ENCODE measurements at regions not wholly inside any gene's neighbourhood (a gene's known extent, or its start where the extent isn't known, plus 50 kb on each side); places are given as distances from the start of the nearest gene placed in this dataset.

GRCh38 chr2:64287202-64287740 lies 143.1 kb upstream of the PELI1 start:
- no CpG with 5 or more reads among the region's 5 CpGs for WGBS, 2 donors (ENCODE audit: extremely low coverage in 2 of 2, insufficient read length in 2 of 2, insufficient replicate concordance in 1 of 2)
- Histone ChIP-seq H3K14ac (ENCODE audit: low read length) (no peak overlapping the region), H3K4ac (ENCODE audit: low read length) (no peak overlapping the region), H3K27me3 (ENCODE audit: control insufficient read depth in 3 of 3, insufficient read depth in 3 of 3, low read depth in 1 of 3, low read length in 3 of 3) (no peaks in the 10 kb centered on the region), H3K18ac (ENCODE audit: low read length) (no peak overlapping the region), H3K27ac (replicated peaks; ENCODE audit: low read length) (no peak overlapping the region), H3K9me3 (replicated peaks in 1 of 2; ENCODE audit: control insufficient read depth in 2 of 2, insufficient read depth in 1 of 2, low read depth in 1 of 2, low read length in 2 of 2) (no peaks in the 10 kb centered on the region), H3K23ac (ENCODE audit: low read depth, low read length, poor library complexity) (no peak overlapping the region), H3K9ac (ENCODE audit: low read depth, low read length, poor library complexity) (no peak overlapping the region), H3K4me3 (ENCODE audit: low read length in 2 of 2) (no peak overlapping the region), H2AK5ac (ENCODE audit: low read depth, low read length) (no peak overlapping the region), H2BK120ac (ENCODE audit: low read depth, low read length) (no peak overlapping the region), H2AFZ (ENCODE audit: low read length) (no peak overlapping the region), H4K8ac (ENCODE audit: low read depth, low read length) (no peak overlapping the region), H2BK5ac (ENCODE audit: low read length) (no peak overlapping the region), H3K4me2 (ENCODE audit: insufficient read depth, low read length, poor library complexity, severe bottlenecking) (no peak overlapping the region), H2BK12ac (ENCODE audit: low read length) (no peak overlapping the region), H4K91ac (ENCODE audit: low read depth, low read length, poor library complexity) (no peak overlapping the region), H2BK15ac (ENCODE audit: low read length) (no peak overlapping the region), H3K36me3 (replicated peaks in 1 of 2; ENCODE audit: control insufficient read depth in 2 of 2, insufficient read depth in 2 of 2, low read length in 2 of 2) (no peaks in the 10 kb centered on the region), H3K4me1 (ENCODE audit: control insufficient read depth in 2 of 2, insufficient read depth in 1 of 2, low read depth in 1 of 2, low read length in 2 of 2) (peaks cover 5% of the 10 kb centered on the region in 2 donors), H3K79me1 (ENCODE audit: low read depth, low read length) (no peaks in the 10 kb centered on the region)
- no peak for DNase-seq (ENCODE audit: low spot score)

GRCh38 chr2:64288321-64289193 lies 144.3 kb upstream of the PELI1 start:
- H3K79me1 ChIP-seq (ENCODE audit: low read depth, low read length) = no peaks in the 10 kb centered on the region
- H2AK5ac ChIP-seq (ENCODE audit: low read depth, low read length) = no peak overlapping the region
- H2BK15ac ChIP-seq (ENCODE audit: low read length) = no peak overlapping the region
- no CpG with 5 or more reads among the region's 13 CpGs for WGBS, 2 donors (ENCODE audit: extremely low coverage in 2 of 2, insufficient read length in 2 of 2, insufficient replicate concordance in 1 of 2)
- no peak overlapping the region for H2BK120ac ChIP-seq (ENCODE audit: low read depth, low read length)
- H3K4ac ChIP-seq (ENCODE audit: low read length) = no peak overlapping the region
- H4K8ac ChIP-seq (ENCODE audit: low read depth, low read length) = no peak overlapping the region
- H3K27me3 ChIP-seq (ENCODE audit: control insufficient read depth in 3 of 3, insufficient read depth in 3 of 3, low read depth in 1 of 3, low read length in 3 of 3) = no peaks in the 10 kb centered on the region
- no peak overlapping the region for H3K4me2 ChIP-seq (ENCODE audit: insufficient read depth, low read length, poor library complexity, severe bottlenecking)
- H3K4me3 ChIP-seq (ENCODE audit: low read length in 2 of 2) = no peak overlapping the region
- no peak overlapping the region for H4K91ac ChIP-seq (ENCODE audit: low read depth, low read length, poor library complexity)
- H2BK5ac ChIP-seq (ENCODE audit: low read length) = no peak overlapping the region
- no peak overlapping the region for H3K23ac ChIP-seq (ENCODE audit: low read depth, low read length, poor library complexity)
- no peak overlapping the region for H3K27ac ChIP-seq (replicated peaks; ENCODE audit: low read length)
- H3K18ac ChIP-seq (ENCODE audit: low read length) = no peak overlapping the region
- H3K9me3 ChIP-seq (replicated peaks in 1 of 2; ENCODE audit: control insufficient read depth in 2 of 2, insufficient read depth in 1 of 2, low read depth in 1 of 2, low read length in 2 of 2) = no peaks in the 10 kb centered on the region
- H3K4me1 ChIP-seq (ENCODE audit: control insufficient read depth in 2 of 2, insufficient read depth in 1 of 2, low read depth in 1 of 2, low read length in 2 of 2) = peaks cover 5% of the 10 kb centered on the region in 2 donors
- no peak overlapping the region for H3K9ac ChIP-seq (ENCODE audit: low read depth, low read length, poor library complexity)
- no peak overlapping the region for H3K14ac ChIP-seq (ENCODE audit: low read length)
- no peak overlapping the region for H2BK12ac ChIP-seq (ENCODE audit: low read length)
- DNase-seq (ENCODE audit: low spot score) = no peak
- peak overlapping the region; percentile 13 for H2AFZ ChIP-seq (ENCODE audit: low read length)
- H3K36me3 ChIP-seq (replicated peaks in 1 of 2; ENCODE audit: control insufficient read depth in 2 of 2, insufficient read depth in 2 of 2, low read length in 2 of 2) = no peaks in the 10 kb centered on the region

DNA sequence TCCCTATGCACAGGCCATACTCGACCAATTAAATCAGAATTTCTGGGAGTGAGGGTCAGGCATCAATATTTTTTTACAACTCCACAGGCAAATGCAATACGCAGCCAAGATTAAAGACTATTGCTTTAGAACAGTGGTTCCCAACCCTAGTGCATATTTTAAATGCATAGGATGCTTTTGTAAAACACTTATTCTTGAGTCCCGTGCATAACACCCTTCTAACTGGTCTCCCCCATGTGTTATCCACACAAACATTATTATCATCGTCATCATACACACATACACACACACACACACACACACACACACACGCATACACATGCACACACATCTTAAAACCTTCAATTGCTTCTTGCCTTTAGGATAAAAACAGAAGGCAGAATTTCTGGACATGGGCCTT lies 145.0 kb upstream of the PELI1 start:
- no peak for DNase-seq (ENCODE audit: low spot score)
- Histone ChIP-seq H4K8ac (ENCODE audit: low read depth, low read length) (no peak overlapping the region), H2BK15ac (ENCODE audit: low read length) (no peak overlapping the region), H3K4ac (ENCODE audit: low read length) (no peak overlapping the region), H3K4me1 (ENCODE audit: control insufficient read depth in 2 of 2, insufficient read depth in 1 of 2, low read depth in 1 of 2, low read length in 2 of 2) (peaks cover 5% of the 10 kb centered on the region in 2 donors), H3K23ac (ENCODE audit: low read depth, low read length, poor library complexity) (no peak overlapping the region), H3K9me3 (replicated peaks in 1 of 2; ENCODE audit: control insufficient read depth in 2 of 2, insufficient read depth in 1 of 2, low read depth in 1 of 2, low read length in 2 of 2) (no peaks in the 10 kb centered on the region), H3K79me1 (ENCODE audit: low read depth, low read length) (no peaks in the 10 kb centered on the region), H3K18ac (ENCODE audit: low read length) (no peak overlapping the region), H3K4me3 (ENCODE audit: low read length in 2 of 2) (no peak overlapping the region), H4K91ac (ENCODE audit: low read depth, low read length, poor library complexity) (no peak overlapping the region), H3K27me3 (ENCODE audit: control insufficient read depth in 3 of 3, insufficient read depth in 3 of 3, low read depth in 1 of 3, low read length in 3 of 3) (no peaks in the 10 kb centered on the region), H2BK5ac (ENCODE audit: low read length) (no peak overlapping the region), H3K36me3 (replicated peaks in 1 of 2; ENCODE audit: control insufficient read depth in 2 of 2, insufficient read depth in 2 of 2, low read length in 2 of 2) (no peaks in the 10 kb centered on the region), H3K27ac (replicated peaks; ENCODE audit: low read length) (no peak overlapping the region), H2AK5ac (ENCODE audit: low read depth, low read length) (no peak overlapping the region), H3K9ac (ENCODE audit: low read depth, low read length, poor library complexity) (no peak overlapping the region), H2BK120ac (ENCODE audit: low read depth, low read length) (no peak overlapping the region), H2AFZ (ENCODE audit: low read length) (no peak overlapping the region), H3K4me2 (ENCODE audit: insufficient read depth, low read length, poor library complexity, severe bottlenecking) (no peak overlapping the region), H2BK12ac (ENCODE audit: low read length) (no peak overlapping the region), H3K14ac (ENCODE audit: low read length) (no peak overlapping the region)
- 94% methylated on average over 2 of the region's 5 CpGs; no CpG with 5 or more reads in 1 of the 2 donors for WGBS, 2 donors (ENCODE audit: extremely low coverage in 2 of 2, insufficient read length in 2 of 2, insufficient replicate concordance in 1 of 2)

- Histone ChIP-seq H3K27ac (replicated peaks; ENCODE audit: low read length) (no peak overlapping the region), H2AK5ac (ENCODE audit: low read depth, low read length) (no peak overlapping the region), H3K9me3 (replicated peaks in 1 of 2; ENCODE audit: control insufficient read depth in 2 of 2, insufficient read depth in 1 of 2, low read depth in 1 of 2, low read length in 2 of 2) (no peaks in the 10 kb centered on the region), H4K91ac (ENCODE audit: low read depth, low read length, poor library complexity) (no peak overlapping the region), H3K14ac (ENCODE audit: low read length) (no peak overlapping the region), H4K8ac (ENCODE audit: low read depth, low read length) (no peak overlapping the region), H2BK12ac (ENCODE audit: low read length) (no peak overlapping the region), H3K18ac (ENCODE audit: low read length) (no peak overlapping the region), H3K23ac (ENCODE audit: low read depth, low read length, poor library complexity) (no peak overlapping the region), H3K27me3 (ENCODE audit: control insufficient read depth in 3 of 3, insufficient read depth in 3 of 3, low read depth in 1 of 3, low read length in 3 of 3) (no peaks in the 10 kb centered on the region), H3K9ac (ENCODE audit: low read depth, low read length, poor library complexity) (no peak overlapping the region), H2BK5ac (ENCODE audit: low read length) (no peak overlapping the region), H2AFZ (ENCODE audit: low read length) (no peak overlapping the region), H3K36me3 (replicated peaks in 1 of 2; ENCODE audit: control insufficient read depth in 2 of 2, insufficient read depth in 2 of 2, low read length in 2 of 2) (no peaks in the 10 kb centered on the region), H3K4ac (ENCODE audit: low read length) (no peak overlapping the region), H3K4me3 (ENCODE audit: low read length in 2 of 2) (no peak overlapping the region), H2BK120ac (ENCODE audit: low read depth, low read length) (no peak overlapping the region), H3K4me2 (ENCODE audit: insufficient read depth, low read length, poor library complexity, severe bottlenecking) (no peak overlapping the region), H3K79me1 (ENCODE audit: low read depth, low read length) (no peaks in the 10 kb centered on the region), H2BK15ac (ENCODE audit: low read length) (no peak overlapping the region), H3K4me1 (ENCODE audit: control insufficient read depth in 2 of 2, insufficient read depth in 1 of 2, low read depth in 1 of 2, low read length in 2 of 2) (peaks cover 5% of the 10 kb centered on the region in 2 donors)
- DNase-seq (ENCODE audit: low spot score) = no peak
- no CpG with 5 or more reads among the region's 1 CpG for WGBS, 2 donors (ENCODE audit: extremely low coverage in 2 of 2, insufficient read length in 2 of 2, insufficient replicate concordance in 1 of 2)
Measured at GRCh38 chr2:64289737-64290136, 145.5 kb upstream of the PELI1 start.

Data from neuronal stem cell (in vitro differentiated cells).